DND-41 (cell line): ENCODE measurements at regions not wholly inside any gene's neighbourhood (a gene's known extent, or its start where the extent isn't known, plus 50 kb on each side); places are given as distances from the start of the nearest gene placed in this dataset.

Experiments
- ATAC-seq: fragments of 200-7000 bp; cut with Tn5 transposase; 3 replicates; pipeline ENCODE4 v1.9.1; 2021; ENCODE audit warnings: low read depth; ENCODE audit not compliant: insufficient read depth
- DNase-seq: peaks from one replicate; pipeline ENCODE4 v3.0.0-alpha.2; 2020
- H2AFZ ChIP-seq: 2 replicates; pipeline ENCODE4 v1.6.0; 2012; ENCODE audit warnings: low read depth, low read length
- H3K27ac ChIP-seq: 2 replicates; pipeline ENCODE4 v1.5.1; 2012; ENCODE audit warnings: low read length, inconsistent platforms
- H3K27me3 ChIP-seq: fragments of 200-600 bp; sonication (generic); 2 replicates; pipeline ENCODE4 v1.6.0; 2012; ENCODE audit warnings: low read length, mild to moderate bottlenecking, inconsistent platforms; ENCODE audit not compliant: insufficient read depth, poor library complexity
- H3K36me3 ChIP-seq: 2 replicates; pipeline ENCODE4 v1.5.1; 2012; ENCODE audit warnings: low read length, inconsistent platforms; ENCODE audit not compliant: insufficient read depth
- H3K4me1 ChIP-seq: 2 replicates; pipeline ENCODE4 v1.5.1; 2012; ENCODE audit warnings: mild to moderate bottlenecking, low read length; ENCODE audit not compliant: insufficient read depth
- H3K4me2 ChIP-seq: 2 replicates; pipeline ENCODE4 v1.6.0; 2012; ENCODE audit warnings: mild to moderate bottlenecking, moderate library complexity, low read length, inconsistent platforms; ENCODE audit not compliant: insufficient read depth
- H3K4me3 ChIP-seq, 2 experiments: fragments of 200-600 bp in 1 of 2; shearing (Covaris generic) in 1 of 2; 2 replicates each; pipeline ENCODE4 v1.5.1; 2012 to 2016; ENCODE audit warnings: inconsistent platforms in 2 of 2, low read length in 2 of 2, mild to moderate bottlenecking in 2 of 2, low read depth in 1 of 2, moderate library complexity in 1 of 2
- H3K79me2 ChIP-seq: 2 replicates; pipeline ENCODE4 v1.6.0; 2012; ENCODE audit warnings: low read length, inconsistent platforms; ENCODE audit not compliant: insufficient read depth
- H3K9ac ChIP-seq: 2 replicates; pipeline ENCODE4 v1.6.0; 2012; ENCODE audit warnings: low read depth, mild to moderate bottlenecking, inconsistent platforms, low read length, moderate library complexity
- H3K9me3 ChIP-seq: 2 replicates; pipeline ENCODE4 v1.5.1; 2012; ENCODE audit warnings: low read length, moderate library complexity, mild to moderate bottlenecking, inconsistent platforms; ENCODE audit not compliant: insufficient read depth, severe bottlenecking
- H4K20me1 ChIP-seq: 2 replicates; pipeline ENCODE4 v1.6.0; 2012; ENCODE audit warnings: low read length; ENCODE audit not compliant: insufficient read depth
- EZH2 ChIP-seq: IDR thresholded peaks from 3 replicates; pipeline ENCODE4 v1.6.1; 2012; ENCODE audit warnings: borderline replicate concordance, low read depth, mild to moderate bottlenecking, moderate library complexity, low read length, inconsistent platforms; ENCODE audit not compliant: severe bottlenecking
- TF ChIP-seq, protein P1 (sequence below): IDR thresholded peaks from 2 replicates; pipeline ENCODE4 v1.5.1; 2012; ENCODE audit warnings: borderline replicate concordance, low read length, moderate library complexity, mild to moderate bottlenecking; ENCODE audit not compliant: poor library complexity, severe bottlenecking; ENCODE audit errors: extremely low read depth

DNA sequence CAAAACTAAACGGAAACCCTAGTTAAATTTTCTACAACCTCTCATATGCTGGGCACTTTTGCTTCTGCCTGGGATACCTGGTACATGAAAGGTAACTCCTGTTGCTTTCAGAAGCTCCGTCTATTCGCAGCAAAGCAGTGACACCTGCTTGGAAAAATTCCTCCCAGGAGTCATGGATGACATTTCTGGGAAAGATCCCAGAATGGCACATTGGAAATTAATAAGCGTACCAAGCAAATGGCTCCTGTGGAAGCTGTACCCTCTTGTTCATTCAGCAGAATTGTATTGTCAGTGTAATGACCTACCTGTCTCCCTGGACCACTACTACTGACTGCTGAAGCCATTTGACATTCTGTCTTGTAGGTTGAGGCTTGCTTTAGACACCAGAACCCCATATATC lies 349.7 kb upstream of the NOCT start:
- DNase-seq (no peak), ATAC-seq (no peak)
- no peak overlapping the region for H2AFZ ChIP-seq
- H3K27ac ChIP-seq: no peak overlapping the region
- no peaks in the 10 kb centered on the region for H3K79me2 ChIP-seq
- no peaks in the 10 kb centered on the region for H3K27me3 ChIP-seq
- H3K4me2 ChIP-seq: no peak overlapping the region
- no peaks in the 10 kb centered on the region for H3K36me3 ChIP-seq
- TF ChIP-seq, protein P1, sequence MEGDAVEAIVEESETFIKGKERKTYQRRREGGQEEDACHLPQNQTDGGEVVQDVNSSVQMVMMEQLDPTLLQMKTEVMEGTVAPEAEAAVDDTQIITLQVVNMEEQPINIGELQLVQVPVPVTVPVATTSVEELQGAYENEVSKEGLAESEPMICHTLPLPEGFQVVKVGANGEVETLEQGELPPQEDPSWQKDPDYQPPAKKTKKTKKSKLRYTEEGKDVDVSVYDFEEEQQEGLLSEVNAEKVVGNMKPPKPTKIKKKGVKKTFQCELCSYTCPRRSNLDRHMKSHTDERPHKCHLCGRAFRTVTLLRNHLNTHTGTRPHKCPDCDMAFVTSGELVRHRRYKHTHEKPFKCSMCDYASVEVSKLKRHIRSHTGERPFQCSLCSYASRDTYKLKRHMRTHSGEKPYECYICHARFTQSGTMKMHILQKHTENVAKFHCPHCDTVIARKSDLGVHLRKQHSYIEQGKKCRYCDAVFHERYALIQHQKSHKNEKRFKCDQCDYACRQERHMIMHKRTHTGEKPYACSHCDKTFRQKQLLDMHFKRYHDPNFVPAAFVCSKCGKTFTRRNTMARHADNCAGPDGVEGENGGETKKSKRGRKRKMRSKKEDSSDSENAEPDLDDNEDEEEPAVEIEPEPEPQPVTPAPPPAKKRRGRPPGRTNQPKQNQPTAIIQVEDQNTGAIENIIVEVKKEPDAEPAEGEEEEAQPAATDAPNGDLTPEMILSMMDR: no peak
- TF ChIP-seq EZH2: no peak
- H3K9ac ChIP-seq: no peak overlapping the region
- no peaks in the 10 kb centered on the region for H3K4me1 ChIP-seq
- H3K9me3 ChIP-seq: no peaks in the 10 kb centered on the region
- no peaks in the 10 kb centered on the region for H4K20me1 ChIP-seq
- no peak overlapping the region for H3K4me3 ChIP-seq

DNA sequence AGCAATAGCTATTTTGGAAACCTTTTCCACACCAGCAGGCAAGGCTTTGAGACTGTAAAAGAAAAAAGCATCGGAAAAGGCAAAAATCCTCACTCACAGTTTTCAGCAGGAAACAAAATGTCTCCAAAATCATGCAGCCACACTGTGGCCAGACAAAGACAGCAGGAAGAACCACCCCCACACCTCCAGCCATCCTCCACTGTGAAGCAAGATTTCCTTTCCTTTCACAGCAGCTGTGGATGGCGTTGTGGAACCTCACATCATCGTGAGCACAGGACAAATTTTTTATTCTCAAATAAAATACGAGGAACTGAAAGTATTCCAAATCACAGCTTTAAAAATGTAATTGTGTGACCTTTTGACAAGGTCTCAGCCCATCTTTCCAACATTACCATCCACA lies 351.7 kb upstream of the NOCT start:
- Histone ChIP-seq H3K27me3 (peaks cover 2% of the 10 kb centered on the region), H4K20me1 (no peaks in the 10 kb centered on the region), H3K27ac (no peak overlapping the region), H3K4me1 (no peaks in the 10 kb centered on the region), H3K9me3 (no peaks in the 10 kb centered on the region), H3K9ac (no peak overlapping the region), H3K79me2 (no peaks in the 10 kb centered on the region), H2AFZ (no peak overlapping the region), H3K36me3 (no peaks in the 10 kb centered on the region), H3K4me2 (no peak overlapping the region), H3K4me3 (no peak overlapping the region)
- ATAC-seq (no peak), DNase-seq (no peak)
- TF ChIP-seq, protein P1: no peak
- no peak for TF ChIP-seq EZH2

DNA sequence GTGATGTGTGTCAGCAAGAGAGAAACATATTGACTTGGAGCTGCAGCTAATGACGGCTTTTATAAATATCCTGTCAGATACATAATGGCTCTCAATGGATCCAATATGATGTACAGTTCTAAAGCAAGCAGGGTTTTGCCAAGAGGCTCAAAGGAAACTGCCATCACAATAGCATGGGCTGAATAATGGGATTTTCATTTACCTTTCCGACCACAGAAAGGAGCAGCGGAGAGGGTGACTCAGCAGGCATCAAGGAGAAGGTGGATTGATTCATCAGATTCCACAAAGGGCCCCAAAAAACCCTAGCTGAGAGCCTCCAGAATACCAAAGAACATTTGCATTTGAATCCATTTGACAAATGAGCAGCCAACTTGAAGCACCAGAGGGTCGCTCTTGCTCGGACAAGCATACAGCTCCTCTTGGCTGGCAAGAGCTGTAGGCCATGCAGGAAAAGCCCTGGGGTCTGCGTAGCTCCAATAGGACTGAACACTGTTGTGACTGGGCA lies 355.7 kb upstream of the NOCT start:
- Histone ChIP-seq H3K4me2 (no peak overlapping the region), H3K4me1 (no peaks in the 10 kb centered on the region), H3K27me3 (peaks cover 2% of the 10 kb centered on the region), H3K36me3 (no peaks in the 10 kb centered on the region), H2AFZ (no peak overlapping the region), H3K9me3 (no peaks in the 10 kb centered on the region), H4K20me1 (no peaks in the 10 kb centered on the region), H3K9ac (no peak overlapping the region), H3K27ac (no peak overlapping the region), H3K4me3 (no peak overlapping the region), H3K79me2 (no peaks in the 10 kb centered on the region)
- ATAC-seq: no peak
- TF ChIP-seq, protein P1: no peak
- TF ChIP-seq EZH2: no peak
- no peak for DNase-seq
